ENCODE measurements at regions not wholly inside any gene's neighbourhood (a gene's known extent, or its start where the extent isn't known, plus 50 kb on each side); places are given as distances from the start of the nearest gene placed in this dataset.

DNA sequence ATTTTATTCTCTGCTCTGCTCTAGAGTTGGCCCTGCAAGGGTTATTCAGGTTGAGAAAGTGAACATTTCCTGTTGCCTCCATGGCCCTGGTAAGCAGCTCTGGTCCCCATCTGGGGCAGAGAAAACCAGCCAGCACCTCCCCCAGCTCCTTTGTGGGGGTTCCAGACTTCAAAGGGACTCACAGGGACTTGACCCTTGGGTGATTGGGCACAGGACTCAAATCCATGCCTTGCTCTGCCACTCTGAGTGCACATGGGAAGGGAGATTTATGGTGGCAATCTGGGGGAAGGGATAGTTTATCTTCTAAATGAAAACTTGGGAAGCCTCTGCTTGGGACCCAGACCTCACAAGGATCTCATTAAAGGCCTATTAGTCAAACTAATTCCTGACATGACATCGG lies 212.8 kb downstream of the FOXD2 start:
- TF ChIP-seq, protein P1, sequence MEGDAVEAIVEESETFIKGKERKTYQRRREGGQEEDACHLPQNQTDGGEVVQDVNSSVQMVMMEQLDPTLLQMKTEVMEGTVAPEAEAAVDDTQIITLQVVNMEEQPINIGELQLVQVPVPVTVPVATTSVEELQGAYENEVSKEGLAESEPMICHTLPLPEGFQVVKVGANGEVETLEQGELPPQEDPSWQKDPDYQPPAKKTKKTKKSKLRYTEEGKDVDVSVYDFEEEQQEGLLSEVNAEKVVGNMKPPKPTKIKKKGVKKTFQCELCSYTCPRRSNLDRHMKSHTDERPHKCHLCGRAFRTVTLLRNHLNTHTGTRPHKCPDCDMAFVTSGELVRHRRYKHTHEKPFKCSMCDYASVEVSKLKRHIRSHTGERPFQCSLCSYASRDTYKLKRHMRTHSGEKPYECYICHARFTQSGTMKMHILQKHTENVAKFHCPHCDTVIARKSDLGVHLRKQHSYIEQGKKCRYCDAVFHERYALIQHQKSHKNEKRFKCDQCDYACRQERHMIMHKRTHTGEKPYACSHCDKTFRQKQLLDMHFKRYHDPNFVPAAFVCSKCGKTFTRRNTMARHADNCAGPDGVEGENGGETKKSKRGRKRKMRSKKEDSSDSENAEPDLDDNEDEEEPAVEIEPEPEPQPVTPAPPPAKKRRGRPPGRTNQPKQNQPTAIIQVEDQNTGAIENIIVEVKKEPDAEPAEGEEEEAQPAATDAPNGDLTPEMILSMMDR (IDR thresholded peaks at IDR 0.05) = no peak
- no peak for TF ChIP-seq EZH2 (IDR thresholded peaks at IDR 0.05; ENCODE audit: borderline replicate concordance, insufficient read depth, low read depth, low read length, poor library complexity, severe bottlenecking)

Measured in B cell (primary cell).